ENCODE measurements at regions not wholly inside any gene's neighbourhood (a gene's known extent, or its start where the extent isn't known, plus 50 kb on each side); places are given as distances from the start of the nearest gene placed in this dataset.

GRCh38 chr4:125688841-125689240 is 374.1 kb downstream of the FAT4 start:
- no peaks in the 10 kb centered on the region for H3K27me3 Mint-ChIP-seq (ENCODE audit: low read depth)
- intact Hi-C loops (cut with micrococcal nuclease) = no loop called here
- DNase-seq = no peak
- H3K4me1 Mint-ChIP-seq (ENCODE audit: low read depth) = no peaks in the 10 kb centered on the region
- H3K4me3 Mint-ChIP-seq = no peak overlapping the region
- H3K36me3 Mint-ChIP-seq (ENCODE audit: low read depth) = no peaks in the 10 kb centered on the region
- CTCF ChIA-PET = no interaction called here
- H3K9me3 Mint-ChIP-seq = no peaks in the 10 kb centered on the region
- no peak overlapping the region for H3K27ac Mint-ChIP-seq

GRCh38 chr4:125689805-125690204 is 375.1 kb downstream of the FAT4 start:
- Mint-ChIP-seq H3K27ac (no peak overlapping the region), H3K9me3 (peaks cover 2% of the 10 kb centered on the region), H3K4me1 (ENCODE audit: low read depth) (no peaks in the 10 kb centered on the region), H3K27me3 (ENCODE audit: low read depth) (no peaks in the 10 kb centered on the region), H3K36me3 (ENCODE audit: low read depth) (no peaks in the 10 kb centered on the region), H3K4me3 (no peak overlapping the region)
- intact Hi-C loops (cut with micrococcal nuclease) = no loop called here
- no peak for DNase-seq
- CTCF ChIA-PET = no interaction called here

GRCh38 chr4:125693228-125693627 is 378.5 kb downstream of the FAT4 start:
- Mint-ChIP-seq H3K27ac (no peak overlapping the region), H3K4me1 (ENCODE audit: low read depth) (no peaks in the 10 kb centered on the region), H3K9me3 (peaks cover 5% of the 10 kb centered on the region), H3K27me3 (ENCODE audit: low read depth) (no peaks in the 10 kb centered on the region), H3K4me3 (no peak overlapping the region), H3K36me3 (ENCODE audit: low read depth) (no peaks in the 10 kb centered on the region)
- no peak for DNase-seq
- CTCF ChIA-PET = no interaction called here
- intact Hi-C loops (cut with micrococcal nuclease) = no loop called here

GRCh38 chr4:125702406-125702805 is 387.7 kb downstream of the FAT4 start:
- Mint-ChIP-seq H3K9me3 (peaks cover 3% of the 10 kb centered on the region), H3K4me1 (ENCODE audit: low read depth) (no peaks in the 10 kb centered on the region), H3K27me3 (ENCODE audit: low read depth) (no peaks in the 10 kb centered on the region), H3K27ac (no peak overlapping the region), H3K4me3 (no peak overlapping the region), H3K36me3 (ENCODE audit: low read depth) (no peaks in the 10 kb centered on the region)
- CTCF ChIA-PET = no interaction called here
- DNase-seq = no peak
- intact Hi-C loops (cut with micrococcal nuclease) = no loop called here

- Mint-ChIP-seq H3K9me3 (no peaks in the 10 kb centered on the region), H3K4me1 (ENCODE audit: low read depth) (no peaks in the 10 kb centered on the region), H3K27ac (no peak overlapping the region), H3K4me3 (no peak overlapping the region), H3K36me3 (ENCODE audit: low read depth) (no peaks in the 10 kb centered on the region), H3K27me3 (ENCODE audit: low read depth) (no peaks in the 10 kb centered on the region)
- CTCF ChIA-PET = no interaction called here
- no peak for DNase-seq
- intact Hi-C loops (cut with micrococcal nuclease) = no loop called here
These were observed 388.7 kb downstream of the FAT4 start for GRCh38 chr4:125703443-125703842.

GRCh38 chr4:125704726-125705125 is 390.0 kb downstream of the FAT4 start:
- Mint-ChIP-seq H3K4me1 (ENCODE audit: low read depth) (no peaks in the 10 kb centered on the region), H3K27ac (no peak overlapping the region), H3K9me3 (no peaks in the 10 kb centered on the region), H3K27me3 (ENCODE audit: low read depth) (no peaks in the 10 kb centered on the region), H3K36me3 (ENCODE audit: low read depth) (no peaks in the 10 kb centered on the region), H3K4me3 (no peak overlapping the region)
- intact Hi-C loops (cut with micrococcal nuclease) = no loop called here
- CTCF ChIA-PET = no interaction called here
- no peak for DNase-seq

GRCh38 chr4:125705681-125706080 is 390.9 kb downstream of the FAT4 start:
- Mint-ChIP-seq H3K27ac (no peak overlapping the region), H3K27me3 (ENCODE audit: low read depth) (no peaks in the 10 kb centered on the region), H3K36me3 (ENCODE audit: low read depth) (no peaks in the 10 kb centered on the region), H3K4me1 (ENCODE audit: low read depth) (no peaks in the 10 kb centered on the region), H3K9me3 (no peaks in the 10 kb centered on the region), H3K4me3 (no peak overlapping the region)
- intact Hi-C loops (cut with micrococcal nuclease) = no loop called here
- no peak for DNase-seq
- CTCF ChIA-PET = no interaction called here

- Mint-ChIP-seq H3K4me1 (ENCODE audit: low read depth) (no peaks in the 10 kb centered on the region), H3K27ac (no peak overlapping the region), H3K27me3 (ENCODE audit: low read depth) (no peaks in the 10 kb centered on the region), H3K4me3 (no peak overlapping the region), H3K9me3 (no peaks in the 10 kb centered on the region), H3K36me3 (ENCODE audit: low read depth) (no peaks in the 10 kb centered on the region)
- intact Hi-C loops (cut with micrococcal nuclease) = no loop called here
- no peak for DNase-seq
- CTCF ChIA-PET = no interaction called here
These were observed 392.6 kb downstream of the FAT4 start for GRCh38 chr4:125707397-125707796.

- Mint-ChIP-seq H3K4me1 (ENCODE audit: low read depth) (no peaks in the 10 kb centered on the region), H3K4me3 (no peak overlapping the region), H3K36me3 (ENCODE audit: low read depth) (no peaks in the 10 kb centered on the region), H3K27me3 (ENCODE audit: low read depth) (no peaks in the 10 kb centered on the region), H3K9me3 (no peaks in the 10 kb centered on the region), H3K27ac (no peak overlapping the region)
- DNase-seq = no peak
- intact Hi-C loops (cut with micrococcal nuclease) = no loop called here
- CTCF ChIA-PET = no interaction called here
These were observed 396.0 kb downstream of the FAT4 start for GRCh38 chr4:125710766-125711165.

- H3K9me3 Mint-ChIP-seq = peaks cover 6% of the 10 kb centered on the region
- no peaks in the 10 kb centered on the region for H3K4me1 Mint-ChIP-seq (ENCODE audit: low read depth)
- H3K4me3 Mint-ChIP-seq = no peak overlapping the region
- intact Hi-C loops (cut with micrococcal nuclease) = no loop called here
- H3K36me3 Mint-ChIP-seq (ENCODE audit: low read depth) = no peaks in the 10 kb centered on the region
- CTCF ChIA-PET = no interaction called here
- H3K27me3 Mint-ChIP-seq (ENCODE audit: low read depth) = no peaks in the 10 kb centered on the region
- H3K27ac Mint-ChIP-seq = no peak overlapping the region
- no peak for DNase-seq
These were observed 399.3 kb downstream of the FAT4 start for GRCh38 chr4:125714049-125714448.

GRCh38 chr4:125714845-125715244 is 400.1 kb downstream of the FAT4 start:
- H3K27me3 Mint-ChIP-seq (ENCODE audit: low read depth) = no peaks in the 10 kb centered on the region
- H3K4me1 Mint-ChIP-seq (ENCODE audit: low read depth) = no peaks in the 10 kb centered on the region
- intact Hi-C loops (cut with micrococcal nuclease) = no loop called here
- CTCF ChIA-PET = no interaction called here
- no peaks in the 10 kb centered on the region for H3K36me3 Mint-ChIP-seq (ENCODE audit: low read depth)
- no peak overlapping the region for H3K27ac Mint-ChIP-seq
- H3K9me3 Mint-ChIP-seq = peaks cover 6% of the 10 kb centered on the region
- no peak for DNase-seq
- no peak overlapping the region for H3K4me3 Mint-ChIP-seq

GRCh38 chr4:125719987-125720386 is 405.2 kb downstream of the FAT4 start:
- Mint-ChIP-seq H3K36me3 (ENCODE audit: low read depth) (no peaks in the 10 kb centered on the region), H3K9me3 (peaks cover 7% of the 10 kb centered on the region), H3K4me3 (no peak overlapping the region), H3K27ac (no peak overlapping the region), H3K4me1 (ENCODE audit: low read depth) (no peaks in the 10 kb centered on the region), H3K27me3 (ENCODE audit: low read depth) (no peaks in the 10 kb centered on the region)
- DNase-seq = no peak
- intact Hi-C loops (cut with micrococcal nuclease) = no loop called here
- CTCF ChIA-PET = no interaction called here

- Mint-ChIP-seq H3K27me3 (ENCODE audit: low read depth) (no peaks in the 10 kb centered on the region), H3K9me3 (peaks cover 7% of the 10 kb centered on the region)
- intact Hi-C loops (cut with micrococcal nuclease) = no loop called here
These were observed 407.3 kb downstream of the FAT4 start for GRCh38 chr4:125722009-125722408.

GRCh38 chr4:125725957-125726525 is 411.3 kb downstream of the FAT4 start:
- H3K27me3 Mint-ChIP-seq (ENCODE audit: low read depth) = no peaks in the 10 kb centered on the region
- CTCF ChIA-PET = interaction anchor here (0.6 kb wide), 1 partner anchor 51 kb away, joined by 3 read pairs; no protein-coding TSS in a partner anchor
- no peak overlapping the region for H3K4me3 Mint-ChIP-seq
- H3K4me1 Mint-ChIP-seq (ENCODE audit: low read depth) = no peaks in the 10 kb centered on the region
- no peak overlapping the region for H3K27ac Mint-ChIP-seq
- DNase-seq = no peak
- peaks cover 1% of the 10 kb centered on the region for H3K9me3 Mint-ChIP-seq
- intact Hi-C loops (cut with micrococcal nuclease) = no loop called here
- no peaks in the 10 kb centered on the region for H3K36me3 Mint-ChIP-seq (ENCODE audit: low read depth)

More at GRCh38 chr4:125722009-125722408, 407.3 kb downstream of the FAT4 start:
- CTCF ChIA-PET = no interaction called here
- DNase-seq = no peak
- Mint-ChIP-seq H3K4me3 (no peak overlapping the region), H3K36me3 (ENCODE audit: low read depth) (no peaks in the 10 kb centered on the region), H3K27ac (no peak overlapping the region), H3K4me1 (ENCODE audit: low read depth) (no peaks in the 10 kb centered on the region)
